ENCODE measurements at regions not wholly inside any gene's neighbourhood (a gene's known extent, or its start where the extent isn't known, plus 50 kb on each side); places are given as distances from the start of the nearest gene placed in this dataset.

GRCh38 chr2:12897181-12897580 is 180.4 kb downstream of the TRIB2 start:
- FAIRE-seq, result no peak
- intact Hi-C loops (cut with DNase I), result no loop called here
- no peak for DNase-seq
- Histone ChIP-seq H3K4me3 (no peak overlapping the region), H3K9me3 (no peaks in the 10 kb centered on the region), H3K4me1 (no peaks in the 10 kb centered on the region), H3K27me3 (no peaks in the 10 kb centered on the region), H3K36me3 (no peaks in the 10 kb centered on the region), H3K27ac (no peak overlapping the region)
- ATAC-seq, result no peak
- TF ChIP-seq CTCF (IDR thresholded peaks at IDR 0.05), result no peak
- WGBS, 2 donors, result 42 to 59% methylated on average over 1 of the region's 1 CpG

GRCh38 chr2:12903272-12903671 is 186.5 kb downstream of the TRIB2 start:
- DNase-seq (no peak), FAIRE-seq (no peak), ATAC-seq (no peak)
- Histone ChIP-seq H3K36me3 (no peaks in the 10 kb centered on the region), H3K27me3 (no peaks in the 10 kb centered on the region), H3K27ac (no peak overlapping the region), H3K9me3 (no peaks in the 10 kb centered on the region), H3K4me1 (no peaks in the 10 kb centered on the region), H3K4me3 (no peak overlapping the region)
- no peak for TF ChIP-seq CTCF (IDR thresholded peaks at IDR 0.05)
- intact Hi-C loops (cut with DNase I), result no loop called here
- WGBS, 2 donors, result 86 to 87% methylated on average over 2 of the region's 2 CpGs

- Histone ChIP-seq H3K4me1 (no peaks in the 10 kb centered on the region), H3K27ac (no peak overlapping the region), H3K36me3 (no peaks in the 10 kb centered on the region), H3K4me3 (no peak overlapping the region), H3K9me3 (no peaks in the 10 kb centered on the region), H3K27me3 (no peaks in the 10 kb centered on the region)
- intact Hi-C loops (cut with DNase I), result no loop called here
- DNase-seq (no peak), ATAC-seq (no peak), FAIRE-seq (no peak)
- TF ChIP-seq CTCF (IDR thresholded peaks at IDR 0.05), result no peak
- WGBS, 2 donors, result 84 to 94% methylated on average over 2 of the region's 2 CpGs
Observed at GRCh38 chr2:12910431-12910830, 193.7 kb downstream of the TRIB2 start.

GRCh38 chr2:12915787-12916186 is 199.1 kb downstream of the TRIB2 start:
- TF ChIP-seq CTCF (IDR thresholded peaks at IDR 0.05), result no peak
- DNase-seq (no peak), FAIRE-seq (peak; percentile 65), ATAC-seq (no peak)
- 68 to 75% methylated on average over 1 of the region's 1 CpG for WGBS, 2 donors
- H3K36me3 ChIP-seq, result no peaks in the 10 kb centered on the region
- no peak overlapping the region for H3K27ac ChIP-seq
- H3K4me3 ChIP-seq, result no peak overlapping the region
- intact Hi-C loops (cut with DNase I), result no loop called here
- H3K4me1 ChIP-seq, result peaks cover 0 to 11% (median 8%) of the 10 kb centered on the region in 3 donors
- no peaks in the 10 kb centered on the region for H3K9me3 ChIP-seq
- no peaks in the 10 kb centered on the region for H3K27me3 ChIP-seq

DNA sequence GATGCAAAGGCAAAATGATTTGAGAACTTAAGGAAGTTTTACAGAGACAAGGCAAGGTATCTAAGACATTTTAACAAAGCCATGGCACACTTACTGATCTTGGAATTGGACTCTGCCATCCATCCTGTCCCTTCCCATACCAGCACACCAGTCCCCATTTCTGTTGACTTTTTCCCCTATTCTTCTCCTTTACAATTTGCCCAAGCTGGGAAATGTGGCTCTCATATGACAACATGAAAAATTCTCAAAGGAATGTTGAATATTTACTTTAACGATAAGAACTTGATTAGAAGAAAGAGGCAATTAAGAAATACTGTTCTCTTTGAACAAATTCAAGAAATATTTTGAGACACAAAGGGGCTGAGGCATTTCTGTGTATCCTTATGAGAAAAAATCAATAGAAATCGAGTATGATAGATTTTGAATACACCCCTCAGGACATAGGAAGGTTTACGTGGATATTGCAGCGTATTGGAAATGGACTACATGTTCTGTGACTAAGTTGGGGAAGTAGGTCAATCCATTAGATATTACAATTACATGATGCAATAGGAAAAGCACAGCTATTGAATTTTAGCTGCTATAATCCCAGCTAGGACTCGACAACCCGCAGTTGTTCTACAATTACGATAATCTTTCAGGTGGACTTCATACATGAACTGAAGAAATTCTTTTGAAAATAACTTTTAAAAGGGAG is 201.6 kb downstream of the TRIB2 start:
- Histone ChIP-seq H3K4me3 (no peak overlapping the region), H3K4me1 (peaks cover 0 to 11% (median 8%) of the 10 kb centered on the region in 3 donors), H3K9me3 (no peaks in the 10 kb centered on the region), H3K36me3 (no peaks in the 10 kb centered on the region), H3K27me3 (no peaks in the 10 kb centered on the region), H3K27ac (peak overlapping the region; percentile 1 to 51 (median 26))
- intact Hi-C loops (cut with DNase I), result no loop called here
- no peak for TF ChIP-seq CTCF (IDR thresholded peaks at IDR 0.05)
- ATAC-seq (peak; percentile 77 to 87 (median 82)), DNase-seq (no peak), FAIRE-seq (peak; percentile 9)
- WGBS, 2 donors, result 23 to 46% methylated on average over 7 of the region's 7 CpGs

All from pancreas (tissue), 10 donors.